GM18517 (cell line): ENCODE measurements at regions not wholly inside any gene's neighbourhood (a gene's known extent, or its start where the extent isn't known, plus 50 kb on each side); places are given as distances from the start of the nearest gene placed in this dataset.
A peak's percentile ranks its signal among the peaks of the same experiment; 100 is the strongest.
"Not testable (repeated sequence)": the region's sequence is repeated elsewhere in the genome, so short reads cannot be mapped to it uniquely, and the experiment has no call there.

Source experiments
- ATAC-seq: cut with Tn5 transposase; IDR thresholded peaks from one replicate; pipeline ENCODE4 v1.9.1; 2021; ENCODE audit warnings: mild to moderate bottlenecking, moderate library complexity; ENCODE audit not compliant: unreplicated experiment

DNA sequence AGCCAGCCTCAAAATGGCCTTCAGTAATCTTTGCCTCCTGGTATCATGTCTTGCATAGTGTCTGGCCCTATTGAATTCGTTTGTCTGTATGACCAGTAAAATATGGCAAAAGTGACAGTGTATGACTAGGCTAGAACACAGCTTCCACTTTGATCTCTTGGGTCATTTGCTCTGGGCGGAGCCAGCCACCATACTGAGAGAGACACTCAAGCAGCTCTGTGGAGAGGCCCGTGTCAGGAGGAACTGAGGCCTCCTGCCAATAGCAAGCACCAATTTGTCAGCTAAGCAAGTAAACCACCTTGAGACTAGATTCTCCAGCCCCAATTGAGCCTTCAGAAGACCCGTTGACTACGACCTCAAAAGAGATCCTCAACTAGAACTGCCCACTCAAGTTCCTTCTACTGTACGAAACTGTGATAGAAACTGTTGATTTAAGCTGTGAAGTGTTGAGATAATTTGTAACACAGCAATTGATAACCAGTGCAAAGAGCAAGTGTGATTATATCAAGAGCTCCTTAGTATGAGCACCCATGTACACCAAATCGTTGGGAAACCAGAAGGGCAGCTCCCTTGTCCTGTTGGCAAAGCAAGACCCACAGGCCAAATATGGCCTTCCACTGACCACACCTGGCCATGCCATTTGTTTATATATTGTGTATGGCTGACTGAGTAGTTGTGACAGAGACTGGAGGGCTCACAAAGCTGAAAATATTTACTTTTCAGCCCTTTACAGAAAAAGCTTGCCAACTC lies 52.7 kb upstream of the SERBP1 start:
- ATAC-seq: no peak

DNA sequence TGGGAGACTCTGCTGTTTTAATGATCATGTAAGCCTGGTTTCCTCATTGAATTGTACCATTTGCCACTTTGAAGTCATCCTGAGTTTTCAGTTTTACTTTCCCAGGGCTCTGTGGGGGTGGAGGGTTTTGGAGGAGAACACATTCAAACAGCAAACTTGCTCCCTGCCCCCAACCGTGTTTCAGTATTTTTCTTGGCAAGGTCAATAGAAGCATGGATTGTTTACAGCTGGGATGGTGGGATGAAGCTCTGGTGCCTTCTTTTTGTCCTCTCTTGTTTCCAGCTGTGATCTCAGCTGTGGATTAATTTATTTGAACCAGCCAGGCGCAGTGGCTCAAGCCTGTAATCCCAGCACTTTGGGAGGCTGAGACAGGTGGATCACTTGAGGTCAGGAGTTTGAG lies 54.3 kb upstream of the SERBP1 start:
- ATAC-seq: no peak

- ATAC-seq: no peak
Measured at GRCh38 chr1:67485046-67485811, 55.0 kb upstream of the SERBP1 start.

DNA sequence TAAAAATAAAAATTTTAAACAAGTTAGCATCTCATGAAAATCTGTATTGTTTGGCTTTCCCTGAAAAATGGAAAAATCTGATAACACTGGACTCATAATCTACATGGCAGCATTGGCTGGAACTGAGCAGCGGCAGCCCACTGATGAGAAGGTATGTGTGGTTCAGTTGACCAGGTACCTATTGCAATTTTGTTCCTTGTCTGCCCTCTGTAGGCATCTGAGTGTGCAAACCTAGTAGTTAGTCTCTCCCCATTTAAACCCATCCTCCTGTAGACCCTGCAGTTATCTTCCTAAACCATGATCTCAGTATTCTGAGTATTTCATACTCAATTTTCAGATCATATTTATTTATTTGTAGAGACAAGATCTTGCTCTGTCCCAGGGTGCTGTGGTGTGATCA lies 59.4 kb upstream of the SERBP1 start:
- ATAC-seq: no peak

DNA sequence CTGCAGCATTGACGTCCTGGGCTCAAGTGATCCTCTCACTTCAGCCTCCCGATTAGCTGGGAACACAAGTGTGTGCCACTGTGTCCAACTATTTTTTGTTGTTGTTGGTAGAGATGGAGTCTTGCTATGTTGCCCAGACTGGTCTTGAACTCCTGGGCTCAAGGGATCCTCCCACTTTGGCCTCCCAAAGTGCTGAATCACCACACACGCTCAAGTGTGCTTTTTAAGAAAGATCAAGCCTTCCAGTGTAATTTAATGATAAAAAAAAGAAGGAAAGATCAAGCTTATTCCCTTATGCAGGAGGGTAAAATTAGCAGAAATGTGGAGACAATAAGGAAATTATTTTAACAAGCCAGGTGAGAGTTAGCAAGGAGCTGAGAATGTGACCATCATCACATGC lies 61.1 kb upstream of the SERBP1 start:
- no peak for ATAC-seq

- no peak for ATAC-seq
Measured at GRCh38 chr1:67493148-67493547, 62.9 kb upstream of the SERBP1 start.

DNA sequence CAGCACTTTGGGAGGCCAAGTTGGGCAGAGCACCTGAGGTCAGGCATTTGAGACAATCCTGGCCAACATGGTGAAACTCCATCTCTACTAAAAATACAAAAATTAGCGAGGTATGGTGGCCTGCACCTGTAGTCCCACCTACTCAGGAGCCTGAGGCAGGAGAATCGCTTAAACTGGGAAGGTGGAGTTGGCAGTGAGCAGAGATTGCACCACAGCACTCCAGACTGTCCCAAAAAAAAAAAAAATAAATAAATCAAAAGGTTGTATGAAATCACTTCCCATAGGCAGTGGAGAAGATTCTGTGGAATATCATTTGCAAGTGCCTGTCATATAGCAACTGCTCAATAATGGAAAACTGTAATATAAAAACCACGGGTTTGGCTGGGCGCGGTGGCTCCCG lies 65.1 kb upstream of the SERBP1 start:
- no peak for ATAC-seq

DNA sequence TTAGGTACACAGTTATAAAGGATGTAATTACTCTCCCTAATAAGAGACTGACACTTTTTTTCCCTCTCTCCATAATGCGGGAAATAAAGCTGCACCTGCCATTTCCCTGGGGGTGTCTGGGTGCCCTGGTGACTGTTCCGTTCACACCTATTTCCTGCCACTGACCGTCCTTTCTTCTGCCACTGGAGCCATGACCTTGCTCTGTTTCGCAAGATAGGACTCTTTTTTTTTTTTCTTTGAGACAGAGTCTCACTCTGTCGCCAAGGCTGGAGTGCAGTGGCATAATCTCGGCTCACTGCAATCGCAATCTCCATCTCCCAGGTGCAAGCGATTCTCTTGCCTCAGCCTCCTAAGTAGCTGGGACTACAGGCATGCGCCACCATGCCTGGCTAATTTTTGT lies 66.1 kb upstream of the SERBP1 start:
- no peak for ATAC-seq

DNA sequence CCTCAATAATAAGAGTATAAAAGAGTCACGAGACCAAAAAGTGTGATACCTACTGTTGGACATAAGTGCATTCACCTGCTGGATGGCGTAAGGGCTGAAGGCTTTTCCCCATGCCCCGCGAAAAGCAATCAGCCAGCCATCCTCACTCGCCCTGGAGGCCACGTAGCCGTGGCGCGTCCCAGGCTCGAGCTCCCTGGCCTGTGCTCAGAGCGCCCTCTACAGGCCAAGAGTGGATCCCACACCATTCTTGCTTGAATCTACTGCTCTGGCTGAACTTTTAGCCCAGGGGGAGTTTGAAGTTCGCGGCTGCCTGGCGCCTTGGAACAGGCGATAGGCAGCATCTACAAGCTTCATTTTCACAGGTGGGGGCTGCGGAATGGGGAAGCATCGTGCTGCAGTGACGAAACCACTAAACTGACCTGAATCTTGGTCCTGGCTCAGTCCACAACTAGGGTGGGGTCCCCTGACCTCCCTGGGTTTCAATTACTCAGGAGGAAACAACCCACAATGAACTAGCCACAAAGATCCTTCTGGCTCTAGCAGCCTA lies 70.3 kb upstream of the SERBP1 start:
- peak; percentile 98 for ATAC-seq

GRCh38 chr1:67503974-67504373 lies 73.8 kb upstream of the SERBP1 start:
- ATAC-seq: no peak

GRCh38 chr1:67513392-67514294 lies 83.4 kb upstream of the SERBP1 start:
- ATAC-seq: not testable (repeated sequence)

DNA sequence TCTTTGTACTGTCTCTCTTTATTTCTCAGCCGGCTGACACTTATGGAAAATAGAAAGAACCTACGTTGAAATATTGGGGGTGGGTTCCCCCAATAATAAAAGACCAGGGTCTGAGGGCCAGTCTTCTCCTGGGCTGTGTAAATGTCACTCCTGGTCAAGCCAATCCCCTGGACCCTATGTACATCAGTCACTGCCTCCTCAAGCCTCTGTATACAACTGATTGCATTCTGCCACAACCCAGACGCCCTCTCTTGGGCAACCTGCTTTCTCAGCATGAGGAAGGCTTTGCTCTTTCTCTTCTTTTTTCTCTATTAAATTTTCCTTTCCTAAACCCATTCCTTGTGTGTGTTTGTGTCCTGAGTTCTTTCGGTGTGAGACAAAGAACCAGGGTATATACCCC lies 84.1 kb upstream of the SERBP1 start:
- ATAC-seq: no peak

GRCh38 chr1:67514786-67515185 lies 84.6 kb upstream of the SERBP1 start:
- no peak for ATAC-seq

DNA sequence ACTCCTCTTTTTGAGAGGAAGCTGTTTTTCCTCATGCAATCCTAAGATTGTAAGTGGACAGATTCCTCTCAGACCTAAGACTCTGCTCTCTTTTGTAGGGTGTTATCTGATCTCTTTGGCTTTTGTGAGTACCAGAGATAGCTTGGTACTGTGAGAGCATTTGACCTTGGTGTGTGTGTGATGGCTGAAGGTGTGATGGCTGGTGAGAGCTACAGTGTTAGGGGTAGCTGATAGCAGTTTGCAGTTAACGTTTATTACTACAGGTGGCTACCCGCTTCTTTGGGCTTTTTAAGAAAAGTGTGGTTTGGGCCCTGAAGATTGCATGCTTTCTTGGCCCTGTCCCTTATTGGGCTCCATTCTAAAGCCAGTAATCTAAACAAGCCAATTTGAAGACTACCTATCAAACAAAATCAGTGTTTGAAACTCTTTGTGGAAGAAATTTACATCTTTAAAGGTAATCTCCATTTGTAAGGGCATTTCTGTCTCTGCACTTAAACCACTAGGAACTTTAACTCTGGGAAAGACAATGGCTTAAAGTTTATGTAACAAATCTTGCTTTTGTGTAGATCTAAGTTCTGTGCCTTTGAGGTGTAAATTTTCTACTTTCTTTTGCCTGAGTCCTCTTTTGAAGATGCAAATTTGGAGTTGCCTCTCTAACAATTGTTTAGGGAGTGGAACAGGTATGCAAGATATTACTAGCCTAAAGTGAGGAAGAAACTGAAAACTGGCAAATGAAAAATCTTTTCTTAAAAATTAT lies 85.3 kb upstream of the SERBP1 start:
- ATAC-seq: no peak

GRCh38 chr1:67517046-67517445 lies 86.8 kb upstream of the SERBP1 start:
- no peak for ATAC-seq

DNA sequence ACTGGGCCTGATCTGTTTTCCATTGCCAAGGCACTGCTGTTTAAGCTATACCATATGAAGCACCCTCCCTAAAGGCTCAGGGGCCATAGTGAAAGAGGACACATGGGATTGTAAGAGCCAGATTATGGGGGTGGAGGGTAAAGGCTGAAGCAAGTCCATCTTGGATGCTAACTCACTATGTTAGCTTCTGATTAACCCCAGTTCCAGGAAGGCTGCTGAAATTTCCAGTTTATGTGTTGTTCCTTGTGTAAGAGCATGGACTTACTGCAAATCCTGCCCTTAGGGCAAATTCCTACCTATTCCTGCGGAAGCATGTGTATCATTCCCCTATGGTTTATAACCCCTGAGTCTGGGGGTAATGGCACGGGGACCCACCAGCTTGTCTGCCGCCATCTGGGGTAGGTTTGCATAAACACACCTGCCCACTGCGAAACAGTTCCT lies 91.8 kb upstream of the SERBP1 start:
- no peak for ATAC-seq

DNA sequence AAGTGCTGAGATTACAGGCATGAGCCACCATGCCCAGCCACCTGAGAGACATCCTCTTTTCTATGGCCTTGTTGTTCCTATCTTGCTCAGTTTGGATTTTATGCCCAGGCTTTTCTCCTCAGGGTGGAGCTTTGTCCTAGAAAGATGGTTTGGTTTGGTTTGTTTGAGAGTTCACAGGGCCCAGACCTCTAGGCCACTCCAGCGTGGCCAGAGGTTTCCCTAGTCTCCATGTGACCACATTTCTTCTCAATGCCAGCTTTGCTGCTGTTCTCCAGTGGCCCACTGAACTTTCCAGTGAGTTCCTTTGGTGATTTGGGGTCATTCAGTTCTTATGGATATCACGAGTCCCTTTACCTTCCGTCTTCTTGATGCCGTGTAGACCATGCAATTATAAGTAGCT lies 92.6 kb upstream of the SERBP1 start:
- ATAC-seq: no peak

DNA sequence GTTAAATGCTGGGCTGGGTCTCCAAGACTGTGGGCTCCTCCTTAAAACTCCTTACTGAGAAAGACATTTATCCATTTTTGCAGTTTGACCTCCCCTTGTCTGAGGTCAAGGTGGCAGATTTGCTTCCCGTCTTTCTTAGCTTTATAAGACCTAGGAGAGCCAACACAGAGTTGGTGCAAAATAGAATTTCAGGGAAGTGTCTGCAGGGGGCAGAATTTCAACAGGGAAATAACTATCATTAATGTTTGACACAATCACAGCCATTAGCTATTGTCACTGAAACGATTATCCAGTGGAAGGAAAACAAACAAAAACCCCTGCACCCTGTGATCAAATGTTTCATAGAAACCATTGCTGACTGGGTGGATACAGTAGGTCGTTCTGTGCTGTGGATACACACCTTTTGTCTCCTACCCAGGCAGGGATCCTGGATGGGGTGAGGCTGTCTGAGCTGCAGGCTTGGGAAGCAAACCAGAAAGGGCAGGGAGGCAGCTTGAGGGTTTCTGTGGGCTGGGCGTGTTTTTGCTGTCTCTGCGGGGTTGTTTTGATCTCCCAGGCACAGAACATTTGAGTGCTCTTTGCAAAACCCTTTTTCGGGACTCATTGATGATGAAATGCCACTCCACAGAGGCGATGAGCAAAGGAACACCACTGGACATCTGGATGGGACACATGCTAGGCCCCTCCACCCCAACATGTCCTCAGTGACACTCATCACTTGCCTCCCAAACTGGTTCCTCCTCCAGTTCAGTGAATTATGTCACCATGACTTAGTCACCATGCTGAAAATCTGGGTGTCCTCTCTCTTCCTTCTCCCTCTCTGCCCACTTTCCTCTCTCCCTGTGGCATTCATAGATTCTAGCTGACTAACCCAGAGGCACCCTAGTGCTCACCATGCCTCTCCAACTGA lies 94.2 kb upstream of the SERBP1 start:
- no peak for ATAC-seq

- no peak for ATAC-seq
Measured at GRCh38 chr1:67525053-67525760, 95.0 kb upstream of the SERBP1 start.
